ENCODE measurements at regions not wholly inside any gene's neighbourhood (a gene's known extent, or its start where the extent isn't known, plus 50 kb on each side); places are given as distances from the start of the nearest gene placed in this dataset.
"Not testable (repeated sequence)": the region's sequence is repeated elsewhere in the genome, so short reads cannot be mapped to it uniquely, and the experiment has no call there.

DNA sequence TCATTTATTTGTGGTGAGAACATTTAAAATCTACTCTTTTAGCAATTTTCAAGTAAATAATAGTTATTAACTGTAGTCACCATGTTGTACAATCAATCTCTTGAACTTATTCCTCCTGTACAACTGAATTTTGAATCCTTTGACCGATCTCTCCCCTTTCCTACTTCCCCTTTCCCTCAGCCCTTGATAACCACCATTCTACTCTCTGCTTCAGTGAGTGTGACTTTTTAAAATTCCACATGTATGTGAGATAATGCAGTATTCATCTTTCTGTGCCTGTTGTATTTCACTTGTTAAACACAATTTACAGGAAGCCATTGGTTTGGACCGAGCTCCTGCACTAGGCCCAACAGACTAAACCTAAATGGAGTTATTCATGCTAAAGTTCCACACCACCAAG lies 458.9 kb upstream of the PDE3A start:
- DNase-seq (no peak), ATAC-seq (no peak)

GRCh38 chr12:19910681-19911080 lies 457.7 kb upstream of the PDE3A start:
- no peak for ATAC-seq

GRCh38 chr12:19912991-19913390 lies 455.3 kb upstream of the PDE3A start:
- ATAC-seq (no peak), DNase-seq (no peak)

More at GRCh38 chr12:19910681-19911080, 457.7 kb upstream of the PDE3A start:
- DNase-seq, result no peak

- no peak for ATAC-seq
- no peak for DNase-seq
Measured at GRCh38 chr12:19915392-19916195, 452.7 kb upstream of the PDE3A start.

DNA sequence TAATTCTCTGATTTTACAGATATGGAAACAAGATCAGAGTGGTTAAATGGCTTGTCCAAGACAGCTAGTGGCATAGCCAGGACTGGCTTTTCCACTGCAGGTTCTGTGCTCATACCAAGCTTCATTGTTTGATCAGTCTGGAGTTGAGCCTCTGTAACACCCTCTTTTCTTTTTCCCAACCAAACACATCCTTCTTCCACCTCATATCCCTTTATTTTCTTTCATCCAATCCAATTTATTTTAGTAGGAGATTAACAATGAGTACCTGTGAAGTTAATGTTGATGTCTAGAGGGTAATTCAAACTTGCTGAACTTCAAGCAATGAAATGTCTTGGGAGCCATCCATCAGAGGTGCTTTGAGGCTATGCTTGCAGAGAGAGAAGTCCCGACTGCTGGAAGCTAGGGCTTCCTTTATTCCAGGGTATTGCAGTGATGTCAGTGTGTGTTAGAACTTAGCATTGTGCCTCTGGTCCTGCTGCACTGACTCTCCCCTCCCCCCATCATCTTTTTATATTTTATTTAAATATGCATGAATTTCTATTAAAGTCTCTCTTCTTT lies 452.1 kb upstream of the PDE3A start:
- no peak for ATAC-seq
- no peak for DNase-seq

GRCh38 chr12:19916974-19917373 lies 451.4 kb upstream of the PDE3A start:
- no peak for ATAC-seq
- DNase-seq, result no peak

GRCh38 chr12:19921716-19922115 lies 446.6 kb upstream of the PDE3A start:
- DNase-seq, ATAC-seq: not testable (repeated sequence)

- ATAC-seq, result no peak
- no peak for DNase-seq
Measured at GRCh38 chr12:19922717-19923116, 445.6 kb upstream of the PDE3A start.

GRCh38 chr12:19924360-19924759 lies 444.0 kb upstream of the PDE3A start:
- ATAC-seq, result no peak
- no peak for DNase-seq

DNA sequence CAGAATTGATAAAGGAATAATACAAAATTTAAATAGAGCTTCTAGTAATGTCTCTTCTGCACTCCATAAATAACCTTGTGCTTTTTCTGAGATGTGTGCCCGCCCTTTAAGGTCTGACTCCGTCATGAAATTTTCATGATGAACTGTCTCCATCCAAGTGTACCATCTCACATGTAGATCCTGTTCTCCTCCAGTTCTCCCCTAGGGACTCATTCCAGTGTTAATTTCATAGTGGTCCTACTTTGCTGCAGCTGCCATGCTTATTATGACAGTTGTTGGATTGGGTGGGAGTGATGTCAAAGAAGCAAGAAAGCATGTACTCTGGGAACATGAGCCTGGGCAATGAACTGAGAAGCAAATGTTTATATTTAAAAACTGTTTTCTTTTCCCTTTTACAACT lies 442.5 kb upstream of the PDE3A start:
- DNase-seq (no peak), ATAC-seq (no peak)

- no peak for DNase-seq
- ATAC-seq, result no peak
Measured at GRCh38 chr12:19926266-19926665, 442.1 kb upstream of the PDE3A start.

GRCh38 chr12:19927661-19928060 lies 440.7 kb upstream of the PDE3A start:
- DNase-seq (no peak), ATAC-seq (no peak)

DNA sequence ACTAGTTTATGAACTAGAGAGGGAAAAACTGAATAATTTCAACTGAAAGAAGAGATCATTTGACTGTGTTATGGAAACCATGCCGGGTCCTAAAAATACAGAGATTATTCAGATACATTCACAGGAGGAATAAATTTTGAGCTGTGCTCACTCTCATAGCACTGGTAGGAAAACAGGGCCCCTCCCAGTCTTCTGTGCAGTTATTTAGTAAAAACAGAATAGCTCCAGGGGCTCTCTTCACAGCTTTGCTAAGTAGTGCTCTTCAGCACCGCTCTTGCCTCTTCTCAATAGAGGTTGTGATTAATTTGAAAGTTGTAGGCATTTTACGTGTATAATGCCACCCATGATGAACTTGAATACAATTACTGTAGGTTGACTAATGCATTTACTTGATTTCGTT lies 435.9 kb upstream of the PDE3A start:
- DNase-seq (no peak), ATAC-seq (no peak)

- no peak for ATAC-seq
- DNase-seq, result no peak
Measured at GRCh38 chr12:19933924-19934323, 434.4 kb upstream of the PDE3A start.

DNA sequence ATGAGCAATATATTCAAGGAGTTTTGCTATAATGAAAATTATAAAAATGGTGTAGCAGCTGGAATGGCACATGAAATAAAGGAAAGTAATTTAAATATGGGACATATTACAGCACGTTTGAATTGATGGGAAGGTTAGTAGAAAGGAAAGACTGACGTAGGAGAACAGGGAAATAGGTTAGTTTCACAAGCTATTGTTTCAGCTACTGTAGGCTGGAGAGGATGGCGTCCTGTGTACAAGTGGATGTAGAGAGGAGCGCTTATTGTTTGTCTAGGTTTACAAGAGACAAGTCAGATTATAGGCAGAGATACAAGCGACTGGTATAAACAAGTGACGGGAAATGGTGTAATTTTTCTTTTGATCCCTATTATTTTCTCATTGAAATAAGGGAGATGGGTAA lies 431.2 kb upstream of the PDE3A start:
- DNase-seq, result no peak
- no peak for ATAC-seq

GRCh38 chr12:19938031-19938430 lies 430.3 kb upstream of the PDE3A start:
- DNase-seq, result no peak
- ATAC-seq, result no peak

GRCh38 chr12:19938491-19938890 lies 429.8 kb upstream of the PDE3A start:
- DNase-seq (no peak), ATAC-seq (no peak)

DNA sequence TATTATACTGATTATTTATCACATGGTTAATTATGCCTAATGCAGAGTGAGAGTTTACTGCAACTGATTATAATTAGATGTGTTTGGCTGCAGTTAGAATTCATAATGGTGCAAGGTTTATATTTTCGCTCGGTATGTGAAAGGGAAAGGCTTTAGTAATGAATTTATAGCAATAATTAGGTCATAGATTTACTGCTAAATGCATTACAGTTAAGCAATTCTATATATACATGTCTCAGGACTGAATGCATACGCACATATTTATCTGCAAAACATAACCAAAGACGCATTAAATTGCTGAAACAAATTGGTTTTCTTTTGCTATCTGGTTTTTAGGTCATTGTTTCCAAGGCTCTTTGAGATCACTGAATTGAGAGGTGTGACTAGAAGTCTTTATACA lies 428.1 kb upstream of the PDE3A start:
- DNase-seq (no peak), ATAC-seq (no peak)

- DNase-seq (no peak), ATAC-seq (no peak)
Measured at GRCh38 chr12:19941096-19941495, 427.2 kb upstream of the PDE3A start.

- DNase-seq (no peak), ATAC-seq (no peak)
Measured at GRCh38 chr12:19945559-19946435, 422.5 kb upstream of the PDE3A start.

DNA sequence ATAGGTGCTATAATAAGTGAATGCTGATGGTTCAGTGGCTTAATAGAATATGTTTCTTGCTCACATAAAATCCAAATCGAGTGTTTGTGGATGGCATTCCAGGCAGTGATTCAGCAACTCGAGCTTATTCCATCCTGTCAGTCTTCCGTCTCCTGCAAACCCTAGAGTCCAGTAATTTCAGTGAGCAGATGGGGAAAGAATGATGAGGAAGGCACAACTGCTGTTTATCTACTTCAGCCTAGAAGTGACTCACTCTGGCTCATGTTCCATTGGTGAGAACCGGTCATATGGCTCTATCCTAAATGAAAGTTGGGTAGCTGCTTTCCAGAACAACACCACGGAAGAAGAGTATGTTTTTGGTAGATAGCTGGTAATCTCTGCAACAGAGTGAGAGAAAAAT lies 421.8 kb upstream of the PDE3A start:
- DNase-seq (no peak), ATAC-seq (no peak)

DNA sequence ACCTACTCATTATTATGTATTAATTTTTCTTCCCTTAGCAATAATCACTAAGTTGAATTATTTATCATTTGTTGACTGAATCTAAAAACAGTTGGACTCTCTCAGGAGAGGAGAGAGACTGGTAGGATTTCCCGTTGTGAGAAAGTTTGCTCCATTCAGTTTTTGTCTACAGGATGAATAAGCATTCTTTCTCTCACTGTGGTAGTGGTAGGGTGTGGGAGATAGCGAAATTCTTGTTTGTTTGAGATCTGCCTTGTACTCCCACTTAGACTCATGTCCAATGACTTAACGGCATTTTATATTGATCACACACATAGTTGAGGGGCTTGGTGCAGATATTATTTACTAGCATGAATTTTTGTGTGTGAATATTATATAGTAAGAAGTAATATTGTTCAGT lies 421.0 kb upstream of the PDE3A start:
- ATAC-seq, result no peak
- DNase-seq, result no peak

- DNase-seq, result no peak
- ATAC-seq, result no peak
Measured at GRCh38 chr12:19951664-19952063, 416.7 kb upstream of the PDE3A start.
